Right atrium auricular region (tissue), 2 donors: ENCODE measurements at regions not wholly inside any gene's neighbourhood (a gene's known extent, or its start where the extent isn't known, plus 50 kb on each side); places are given as distances from the start of the nearest gene placed in this dataset.

ENCODE experiments used
- DNase-seq: peaks from one replicate; pipeline ENCODE4 v3.0.0-alpha.2; 2019; ENCODE audit warnings: low spot score
- H3K27ac ChIP-seq, 2 donors: fragments of 200-600 bp; sonication (generic); 1 replicate in 1 of 2; 2 replicates in 1 of 2; pipeline ENCODE4 v1.5.1; 2016 to 2019
- H3K27me3 ChIP-seq, 2 donors: fragments of 200-600 bp; sonication (generic); one replicate each; pipeline versions ENCODE4 v1.5.1 to v1.6.0; 2017 to 2019
- H3K36me3 ChIP-seq: fragments of 200-600 bp; sonication (generic); one replicate; pipeline ENCODE4 v1.5.1; 2016
- H3K4me1 ChIP-seq, 2 donors: fragments of 200-600 bp; sonication (generic); one replicate each; pipeline versions ENCODE4 v1.5.1 to v1.6.0; 2017 to 2019
- H3K4me3 ChIP-seq, 2 donors: fragments of 200-600 bp; sonication (generic); 1 replicate in 1 of 2; 2 replicates in 1 of 2; pipeline ENCODE4 v1.5.1; 2017 to 2019; ENCODE audit warnings: mild to moderate bottlenecking in 1 of 2, moderate library complexity in 1 of 2
- H3K9me3 ChIP-seq, 2 donors: fragments of 200-600 bp; sonication (generic); one replicate each; pipeline ENCODE4 v1.5.1; 2019
- TF ChIP-seq, protein P1 (sequence below), 2 donors: fragments of 200-600 bp; sonication (generic); IDR thresholded peaks; one replicate each; pipeline ENCODE4 v1.5.1; 2019; ENCODE audit warnings: antibody characterized with exemption in 2 of 2

DNA sequence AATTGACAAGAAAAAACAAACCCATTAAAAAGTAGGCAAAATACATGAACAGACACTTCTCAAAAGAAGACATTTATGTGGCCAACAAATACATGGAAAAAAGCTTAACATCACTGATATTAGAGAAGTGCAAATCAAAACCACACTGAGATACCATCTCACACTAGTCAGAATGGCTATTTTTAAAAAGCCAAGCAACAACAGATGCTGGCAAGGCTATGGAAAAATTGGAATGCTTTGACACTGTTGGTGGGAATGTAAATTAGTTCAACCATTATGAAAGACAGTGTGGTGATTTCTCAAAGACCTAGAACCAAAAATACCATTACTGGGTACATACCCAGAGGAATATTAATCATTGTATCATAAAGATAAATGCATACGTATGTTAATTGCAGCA is 641.1 kb upstream of the B3GALT2 start:
- H3K4me3 ChIP-seq: no peak overlapping the region
- H3K27ac ChIP-seq: no peak overlapping the region
- no peaks in the 10 kb centered on the region for H3K36me3 ChIP-seq
- no peaks in the 10 kb centered on the region for H3K27me3 ChIP-seq
- H3K9me3 ChIP-seq: peaks cover 11 to 30% of the 10 kb centered on the region in 2 donors
- DNase-seq: no peak
- H3K4me1 ChIP-seq: no peaks in the 10 kb centered on the region
- TF ChIP-seq, protein P1, sequence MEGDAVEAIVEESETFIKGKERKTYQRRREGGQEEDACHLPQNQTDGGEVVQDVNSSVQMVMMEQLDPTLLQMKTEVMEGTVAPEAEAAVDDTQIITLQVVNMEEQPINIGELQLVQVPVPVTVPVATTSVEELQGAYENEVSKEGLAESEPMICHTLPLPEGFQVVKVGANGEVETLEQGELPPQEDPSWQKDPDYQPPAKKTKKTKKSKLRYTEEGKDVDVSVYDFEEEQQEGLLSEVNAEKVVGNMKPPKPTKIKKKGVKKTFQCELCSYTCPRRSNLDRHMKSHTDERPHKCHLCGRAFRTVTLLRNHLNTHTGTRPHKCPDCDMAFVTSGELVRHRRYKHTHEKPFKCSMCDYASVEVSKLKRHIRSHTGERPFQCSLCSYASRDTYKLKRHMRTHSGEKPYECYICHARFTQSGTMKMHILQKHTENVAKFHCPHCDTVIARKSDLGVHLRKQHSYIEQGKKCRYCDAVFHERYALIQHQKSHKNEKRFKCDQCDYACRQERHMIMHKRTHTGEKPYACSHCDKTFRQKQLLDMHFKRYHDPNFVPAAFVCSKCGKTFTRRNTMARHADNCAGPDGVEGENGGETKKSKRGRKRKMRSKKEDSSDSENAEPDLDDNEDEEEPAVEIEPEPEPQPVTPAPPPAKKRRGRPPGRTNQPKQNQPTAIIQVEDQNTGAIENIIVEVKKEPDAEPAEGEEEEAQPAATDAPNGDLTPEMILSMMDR (IDR thresholded peaks at IDR 0.05): no peak

GRCh38 chr1:193819376-193819775 is 633.0 kb upstream of the B3GALT2 start:
- TF ChIP-seq, protein P1 (IDR thresholded peaks at IDR 0.05): no peak
- Histone ChIP-seq H3K9me3 (peaks cover 0 to 14% of the 10 kb centered on the region in 2 donors), H3K4me3 (no peak overlapping the region), H3K4me1 (no peaks in the 10 kb centered on the region), H3K27me3 (no peaks in the 10 kb centered on the region), H3K36me3 (no peaks in the 10 kb centered on the region), H3K27ac (no peak overlapping the region)
- DNase-seq: no peak

GRCh38 chr1:193807208-193807607 is 620.8 kb upstream of the B3GALT2 start:
- H3K27ac ChIP-seq: no peak overlapping the region
- DNase-seq: no peak
- TF ChIP-seq, protein P1 (IDR thresholded peaks at IDR 0.05): no peak
- no peaks in the 10 kb centered on the region for H3K9me3 ChIP-seq
- no peaks in the 10 kb centered on the region for H3K36me3 ChIP-seq
- H3K4me3 ChIP-seq: no peak overlapping the region
- no peaks in the 10 kb centered on the region for H3K4me1 ChIP-seq
- H3K27me3 ChIP-seq: no peaks in the 10 kb centered on the region

DNA sequence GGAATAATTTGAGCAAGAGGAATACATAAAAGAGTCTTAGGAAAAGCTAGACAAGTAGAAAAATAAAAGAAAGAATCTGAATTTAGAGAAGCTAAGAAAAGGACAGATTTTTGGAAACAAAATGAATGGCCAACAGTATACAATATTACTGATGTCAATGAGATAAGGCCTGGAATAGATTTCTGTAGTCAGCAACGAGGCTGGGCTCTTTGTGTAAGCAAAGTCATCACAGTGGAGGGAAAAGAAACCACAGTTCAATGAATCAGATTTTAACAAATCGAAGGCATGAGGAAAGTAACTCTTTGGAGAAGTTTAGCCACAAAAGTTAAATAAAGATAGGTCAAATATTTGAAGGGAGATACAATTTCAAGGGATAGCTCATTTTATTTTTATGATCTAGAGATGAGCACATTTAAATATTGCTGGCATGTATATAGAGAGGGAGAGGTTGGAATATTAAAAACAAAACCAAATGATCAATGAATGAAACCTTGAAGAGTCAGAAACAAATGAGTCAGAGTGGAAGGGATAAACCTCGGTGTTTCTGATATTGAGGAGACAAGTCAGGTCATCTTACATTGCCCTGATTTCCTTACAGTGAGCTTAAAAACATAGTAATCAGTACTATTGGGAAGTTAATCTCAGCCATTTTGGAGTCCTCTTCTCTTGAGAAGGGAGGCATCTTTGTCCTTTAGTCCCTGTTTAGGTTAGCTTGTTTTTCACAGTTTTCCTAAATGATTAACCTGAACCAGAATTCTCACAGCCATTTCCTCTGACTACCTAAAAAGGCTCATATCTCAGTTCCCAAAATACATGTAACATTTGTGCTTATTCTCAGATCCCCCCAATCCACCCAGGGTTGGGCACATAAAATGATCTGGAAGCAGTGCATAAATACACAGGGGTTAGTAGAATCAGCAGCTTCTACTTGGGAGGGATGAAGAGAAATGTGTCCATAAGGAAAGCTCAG is 620.0 kb upstream of the B3GALT2 start:
- TF ChIP-seq, protein P1 (IDR thresholded peaks at IDR 0.05): no peak
- Histone ChIP-seq H3K4me1 (no peaks in the 10 kb centered on the region), H3K27me3 (no peaks in the 10 kb centered on the region), H3K4me3 (no peak overlapping the region), H3K36me3 (no peaks in the 10 kb centered on the region), H3K9me3 (no peaks in the 10 kb centered on the region), H3K27ac (no peak overlapping the region)
- no peak for DNase-seq

DNA sequence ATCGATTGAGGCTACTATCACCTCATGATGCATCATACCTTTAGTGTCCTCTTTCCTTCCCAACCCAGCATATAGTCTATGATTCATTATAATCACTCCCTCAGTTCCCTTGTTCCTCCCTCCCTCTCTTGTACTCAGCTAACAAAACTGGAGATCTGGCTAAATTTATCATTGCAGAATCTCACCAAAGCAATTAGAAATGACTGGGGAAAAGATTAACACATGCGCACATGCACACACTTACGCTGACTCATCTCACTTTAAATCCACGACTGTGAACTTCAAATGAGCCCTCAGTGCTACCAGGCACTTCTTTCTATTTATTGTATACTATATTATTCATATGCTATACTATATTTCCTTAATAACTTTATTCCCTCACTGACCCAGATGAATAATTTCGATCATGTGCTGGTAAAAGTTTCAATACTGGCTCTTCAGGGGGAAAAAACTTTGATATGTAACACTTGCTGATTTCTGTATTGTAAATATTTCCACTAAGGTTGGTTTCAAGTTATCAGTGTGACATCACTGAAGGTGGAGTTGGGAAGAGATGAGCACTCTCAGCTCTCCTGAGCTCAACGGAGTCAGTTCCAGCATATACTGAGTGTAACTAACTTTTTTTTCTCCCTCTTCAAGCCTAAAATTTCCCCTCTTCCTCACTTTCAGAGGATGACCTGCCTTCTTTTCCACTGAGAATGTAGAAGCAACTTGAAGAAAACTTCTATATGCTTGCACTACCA is 613.7 kb upstream of the B3GALT2 start:
- Histone ChIP-seq H3K4me1 (no peaks in the 10 kb centered on the region), H3K9me3 (no peaks in the 10 kb centered on the region), H3K4me3 (no peak overlapping the region), H3K27me3 (no peaks in the 10 kb centered on the region), H3K27ac (no peak overlapping the region), H3K36me3 (no peaks in the 10 kb centered on the region)
- DNase-seq: no peak
- TF ChIP-seq, protein P1 (IDR thresholded peaks at IDR 0.05): no peak
